ENCODE measurements at regions not wholly inside any gene's neighbourhood (a gene's known extent, or its start where the extent isn't known, plus 50 kb on each side); places are given as distances from the start of the nearest gene placed in this dataset.
A peak's percentile ranks its signal among the peaks of the same experiment; 100 is the strongest.

DNA sequence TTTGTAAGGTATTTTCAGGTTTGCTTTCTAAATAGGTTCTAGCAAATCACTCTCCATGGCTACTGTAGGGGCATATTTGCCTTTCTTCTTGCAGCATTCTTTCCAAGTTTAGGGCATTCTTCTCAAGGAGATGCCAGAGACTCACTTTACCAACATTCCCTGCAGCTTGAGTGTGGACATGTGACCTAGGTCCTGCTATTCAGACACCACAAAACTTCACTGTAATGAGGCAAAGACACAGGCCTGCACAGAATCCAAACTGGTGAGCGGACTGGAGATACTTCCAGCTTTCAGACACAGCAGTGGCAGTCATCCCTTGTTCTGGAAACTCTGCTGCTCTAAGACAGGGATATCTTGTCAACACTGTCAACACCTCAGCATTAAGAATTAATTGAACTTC lies 146.4 kb upstream of the PFN2 start:
- no peak overlapping the region for H2BK20ac ChIP-seq (ENCODE audit: low read depth, low read length)
- no peak overlapping the region for H3K27ac ChIP-seq (ENCODE audit: insufficient read depth, low read length)
- H4K20me1 ChIP-seq (ENCODE audit: insufficient read depth, low read length) = no peaks in the 10 kb centered on the region
- H2AK5ac ChIP-seq (ENCODE audit: low read depth, low read length) = no peak overlapping the region
- H3K9me3 ChIP-seq (ENCODE audit: control insufficient read depth, insufficient read depth, low read length) = no peaks in the 10 kb centered on the region; the same call in 1 of the 2 replicates
- no peaks in the 10 kb centered on the region for H3K36me3 ChIP-seq (ENCODE audit: control insufficient read depth, insufficient read depth, low read length)
- in situ Hi-C loops (cut with MboI; ENCODE audit: low sequenced_read_pairs) (no loop called here), dilution Hi-C loops (cut with HindIII; ENCODE audit: low sequenced_read_pairs, unreplicated experiment) (no loop called here), intact Hi-C loops (cut with micrococcal nuclease) (no loop called here)
- H3K4me3 ChIP-seq (ENCODE audit: insufficient read depth, low read depth, low read length) = no peak overlapping the region
- H3K9ac ChIP-seq (ENCODE audit: low read depth, low read length) = no peak overlapping the region
- H2BK15ac ChIP-seq (ENCODE audit: low read depth, low read length) = no peak overlapping the region
- H2AK9ac ChIP-seq (replicated peaks; ENCODE audit: low read depth, low read length, poor library complexity) = no peak overlapping the region
- H3K4me1 ChIP-seq (ENCODE audit: control insufficient read depth, insufficient read depth, low read length) = peaks cover 4% of the 10 kb centered on the region; the same call in 1 of the 2 replicates
- no TSS peak for BruUV-seq (replicated peaks)
- peak overlapping the region; percentile 23; the same call in 1 of the 2 replicates for H3K18ac ChIP-seq (ENCODE audit: low read depth, low read length)
- CTCF ChIA-PET = no interaction called here
- WGBS, 2 experiments (ENCODE audit: extremely low coverage in 2 of 2, insufficient read length in 1 of 2) = 100% methylated on average over 1 of the region's 1 CpG; no CpG with 5 or more reads in 1 of the 2 experiments
- H2BK5ac ChIP-seq (ENCODE audit: low read depth, low read length, poor library complexity, severe bottlenecking) = no peak overlapping the region
- H3K79me1 ChIP-seq (ENCODE audit: low read depth in 1 of 2, low read length in 2 of 2) = no peaks in the 10 kb centered on the region
- POLR2A ChIA-PET (ENCODE audit: unreplicated experiment) = no interaction called here
- H3K4ac ChIP-seq (ENCODE audit: low read depth, low read length) = no peak overlapping the region
- DNase-seq (no peak), ATAC-seq (ENCODE audit: low read depth) (no peak)
- no peak overlapping the region for H4K91ac ChIP-seq (ENCODE audit: insufficient read depth, low read depth, low read length)
- no peak overlapping the region for H4K5ac ChIP-seq (ENCODE audit: low read depth, low read length)
- TF ChIP-seq NFE2L2 (IDR thresholded peaks at IDR 0.05; ENCODE audit: low read depth, low read length) = no peak
- TF ChIP-seq, protein P1, sequence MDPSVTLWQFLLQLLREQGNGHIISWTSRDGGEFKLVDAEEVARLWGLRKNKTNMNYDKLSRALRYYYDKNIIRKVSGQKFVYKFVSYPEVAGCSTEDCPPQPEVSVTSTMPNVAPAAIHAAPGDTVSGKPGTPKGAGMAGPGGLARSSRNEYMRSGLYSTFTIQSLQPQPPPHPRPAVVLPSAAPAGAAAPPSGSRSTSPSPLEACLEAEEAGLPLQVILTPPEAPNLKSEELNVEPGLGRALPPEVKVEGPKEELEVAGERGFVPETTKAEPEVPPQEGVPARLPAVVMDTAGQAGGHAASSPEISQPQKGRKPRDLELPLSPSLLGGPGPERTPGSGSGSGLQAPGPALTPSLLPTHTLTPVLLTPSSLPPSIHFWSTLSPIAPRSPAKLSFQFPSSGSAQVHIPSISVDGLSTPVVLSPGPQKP (IDR thresholded peaks at IDR 0.05; ENCODE audit: borderline replicate concordance, low read depth, low read length) = no peak
- TF ChIP-seq MAFK (IDR thresholded peaks at IDR 0.05; ENCODE audit: low read depth, low read length) = no peak
- TF ChIP-seq USF2 (IDR thresholded peaks at IDR 0.05; ENCODE audit: low read depth, low read length) = peak; percentile 39; the same call in 1 of the 2 replicates
- TF ChIP-seq RCOR1 (IDR thresholded peaks at IDR 0.05; ENCODE audit: insufficient replicate concordance, low read length) = no peak
- no peak overlapping the region for H4K8ac ChIP-seq (ENCODE audit: low read depth in 2 of 2, low read length in 2 of 2)
- peaks cover 3% of the 10 kb centered on the region; the same call in 1 of the 2 replicates for H3K9me1 ChIP-seq (ENCODE audit: insufficient read depth, low read length)
- no peak overlapping the region for H3K4me2 ChIP-seq (ENCODE audit: low read depth, low read length)
- no peak overlapping the region for H3K56ac ChIP-seq (ENCODE audit: extremely low read depth, insufficient read depth, low read length)
- H3K23ac ChIP-seq (ENCODE audit: low read depth, low read length) = 0 out of 2 replicates have a peak overlapping the region, but pooled peaks have one; percentile 11
- H3K27me3 ChIP-seq (ENCODE audit: control insufficient read depth, insufficient read depth, low read length) = no peaks in the 10 kb centered on the region
- no peak overlapping the region for H3K14ac ChIP-seq (replicated peaks; ENCODE audit: low read depth, low read length)
- H2BK120ac ChIP-seq (ENCODE audit: low read depth, low read length) = no peak overlapping the region
- H2AFZ ChIP-seq (replicated peaks; ENCODE audit: low read length, poor library complexity) = no peak overlapping the region

All from IMR-90 (cell line).